ENCODE measurements at regions not wholly inside any gene's neighbourhood (a gene's known extent, or its start where the extent isn't known, plus 50 kb on each side); places are given as distances from the start of the nearest gene placed in this dataset.

DNA sequence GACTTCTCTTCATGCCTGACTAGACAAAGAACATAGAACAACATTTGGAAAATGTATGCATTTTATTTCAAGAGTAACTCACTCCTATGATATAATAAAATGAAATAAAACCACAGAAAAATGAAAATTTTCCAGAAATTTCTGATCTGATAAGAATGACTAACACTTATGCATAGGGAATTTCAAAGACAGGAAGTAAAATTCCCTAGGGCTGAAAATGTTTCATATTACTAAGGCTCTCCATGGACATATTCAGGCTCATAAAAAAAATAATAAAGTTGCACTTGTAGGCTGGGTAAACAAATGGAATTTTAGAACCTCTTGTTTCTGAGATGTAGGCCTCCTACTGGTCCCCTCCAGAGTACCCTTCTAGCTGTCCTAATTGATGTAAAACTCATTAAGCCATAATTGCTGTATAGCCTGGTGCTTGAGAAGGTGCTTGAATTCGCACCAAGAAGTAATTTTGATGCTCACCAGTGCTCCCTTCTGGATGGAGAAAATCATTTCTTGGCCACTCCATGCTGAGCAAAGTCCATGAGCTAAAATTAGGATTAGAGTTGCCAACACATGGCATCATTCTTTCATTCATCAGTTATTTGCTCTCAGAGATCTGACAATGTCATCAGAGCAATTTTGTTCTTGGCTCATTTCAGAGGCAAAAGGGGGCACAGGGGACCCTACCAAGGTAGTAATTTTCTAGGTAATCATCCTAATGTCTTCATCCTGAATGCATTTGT, 641.0 kb upstream of the CAMK1G start:
- TF ChIP-seq CTBP1 (IDR thresholded peaks at IDR 0.05; ENCODE audit: borderline replicate concordance) (no peak), ARNT (IDR thresholded peaks at IDR 0.05) (no peak), SP1 (IDR thresholded peaks at IDR 0.05) (no peak), FOXM1 (IDR thresholded peaks at IDR 0.05; ENCODE audit: borderline replicate concordance) (no peak), FOXK2 (IDR thresholded peaks at IDR 0.05) (no peak), ELF4 (IDR thresholded peaks at IDR 0.05) (no peak), FOXA1 (IDR thresholded peaks at IDR 0.05) (no peak), TARDBP (IDR thresholded peaks at IDR 0.05) (no peak), BHLHE40 (IDR thresholded peaks at IDR 0.05; ENCODE audit: borderline replicate concordance) (no peak), HDGF (IDR thresholded peaks at IDR 0.05; ENCODE audit: borderline replicate concordance) (no peak)
- TF ChIP-seq, protein P1, sequence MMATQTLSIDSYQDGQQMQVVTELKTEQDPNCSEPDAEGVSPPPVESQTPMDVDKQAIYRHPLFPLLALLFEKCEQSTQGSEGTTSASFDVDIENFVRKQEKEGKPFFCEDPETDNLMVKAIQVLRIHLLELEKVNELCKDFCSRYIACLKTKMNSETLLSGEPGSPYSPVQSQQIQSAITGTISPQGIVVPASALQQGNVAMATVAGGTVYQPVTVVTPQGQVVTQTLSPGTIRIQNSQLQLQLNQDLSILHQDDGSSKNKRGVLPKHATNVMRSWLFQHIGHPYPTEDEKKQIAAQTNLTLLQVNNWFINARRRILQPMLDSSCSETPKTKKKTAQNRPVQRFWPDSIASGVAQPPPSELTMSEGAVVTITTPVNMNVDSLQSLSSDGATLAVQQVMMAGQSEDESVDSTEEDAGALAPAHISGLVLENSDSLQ (IDR thresholded peaks at IDR 0.05): no peak
